K562 (cell line): ENCODE measurements at regions not wholly inside any gene's neighbourhood (a gene's known extent, or its start where the extent isn't known, plus 50 kb on each side); places are given as distances from the start of the nearest gene placed in this dataset.

Experiments
- BRD9 ChIP-seq: fragments of 450-650 bp; IDR thresholded peaks from 2 replicates; pipeline ENCODE4 v1.6.1; 2018; ENCODE audit warnings: low read depth; ENCODE audit not compliant: partially characterized antibody
- E4F1 ChIP-seq: fragments of 250-450 bp; sonication (Bioruptor Pico); IDR thresholded peaks from 2 replicates; pipeline ENCODE4 v1.5.0; 2021; ENCODE audit warnings: mild to moderate bottlenecking, borderline replicate concordance
- EP300 ChIP-seq: IDR thresholded peaks from 2 replicates; pipeline ENCODE4 v1.6.1; 2012; ENCODE audit warnings: low read length, improper control_type of control experiment
- HDAC3 ChIP-seq: fragments of 450-650 bp; IDR thresholded peaks from 2 replicates; pipeline ENCODE4 v1.6.1; 2018; ENCODE audit warnings: borderline replicate concordance, mild to moderate bottlenecking, moderate library complexity; ENCODE audit not compliant: partially characterized antibody
- MBD1 ChIP-seq: fragments of 250-450 bp; sonication (Bioruptor Pico); IDR thresholded peaks from 2 replicates; pipeline ENCODE4 v1.8.0; 2022; ENCODE audit warnings: inconsistent platforms
- RBM39 ChIP-seq: fragments of 200-400 bp; formaldehyde crosslinking; optimal IDR thresholded peaks from 2 replicates; pipeline ENCODE3; 2018; ENCODE audit warnings: low read depth, low read length
- SMARCB1 ChIP-seq: IDR thresholded peaks from 2 replicates; pipeline ENCODE4 v1.6.1; 2011; ENCODE audit warnings: improper control_type of control experiment, low read depth; ENCODE audit not compliant: insufficient read length
- SP2 ChIP-seq: IDR thresholded peaks from 2 replicates; pipeline ENCODE4 v1.6.1; 2011; ENCODE audit warnings: mild to moderate bottlenecking, low read depth, low read length, moderate library complexity; ENCODE audit not compliant: poor library complexity, severe bottlenecking; ENCODE audit errors: extremely low read depth
- TEAD4 ChIP-seq, 2 experiments: sonication (generic) in 1 of 2; formaldehyde crosslinking in 1 of 2; IDR thresholded peaks; 2 replicates each; pipeline versions ENCODE4 v1.6.1 to v1.8.0; 2012 to 2022; ENCODE audit warnings: borderline replicate concordance in 1 of 2, inconsistent platforms in 1 of 2, low read length in 1 of 2, mild to moderate bottlenecking in 1 of 2, missing genetic modification reagents in 1 of 2
- U2AF2 ChIP-seq: fragments of 200-400 bp; formaldehyde crosslinking; optimal IDR thresholded peaks from 2 replicates; pipeline ENCODE3; 2017; ENCODE audit warnings: low read depth, mild to moderate bottlenecking, low read length
- ZBTB40 ChIP-seq, 2 experiments: fragments of 450-650 bp in 1 of 2; sonication (generic) in 1 of 2; formaldehyde crosslinking in 1 of 2; IDR thresholded peaks; 2 replicates each; pipeline versions ENCODE4 v1.7.1 to v1.9.0; 2016 to 2022; ENCODE audit warnings: inconsistent platforms in 1 of 2, mild to moderate bottlenecking in 1 of 2, missing genetic modification reagents in 1 of 2
- ZNF41 ChIP-seq: fragments of 250-450 bp; sonication (Bioruptor Pico); conservative IDR thresholded peaks from 2 replicates; pipeline ENCODE4 v1.4.0; 2020; ENCODE audit warnings: mild to moderate bottlenecking

- TF ChIP-seq ZBTB40 (IDR thresholded peaks at IDR 0.05) (no peak), ZBTB40 (CRISPR knock-in tag; IDR thresholded peaks at IDR 0.05) (no peak), TEAD4 (IDR thresholded peaks at IDR 0.05; ENCODE audit: low read length) (peak; percentile 28; the same call in 1 of the 2 replicates), TEAD4 (CRISPR knock-in tag; IDR thresholded peaks at IDR 0.05; ENCODE audit: borderline replicate concordance) (no peak), HDAC3 (no peak), ZNF41 (CRISPR knock-in tag) (no peak), RBM39 (no peak), BRD9 (no peak), EP300 (no peak), SP2 (no peak), SMARCB1 (no peak), E4F1 (CRISPR knock-in tag) (no peak), U2AF2 (no peak), MBD1 (CRISPR knock-in tag) (no peak)
These were observed 69.2 kb upstream of the E2F3 start (continued) for GRCh38 chr6:20332441-20333006.
